GM12872 (cell line): ENCODE measurements at regions not wholly inside any gene's neighbourhood (a gene's known extent, or its start where the extent isn't known, plus 50 kb on each side); places are given as distances from the start of the nearest gene placed in this dataset.

Experiments used
- CTCF ChIP-seq: IDR thresholded peaks from 3 replicates; pipeline ENCODE4 v1.5.1; 2011; ENCODE audit warnings: low read depth, mild to moderate bottlenecking, low read length, moderate library complexity; ENCODE audit not compliant: insufficient read depth

GRCh38 chr6:71011871-71012371 is 55.1 kb upstream of the B3GAT2 start:
- no peak for TF ChIP-seq CTCF

GRCh38 chr6:71012866-71013469 is 56.1 kb upstream of the B3GAT2 start:
- peak; percentile 78 for TF ChIP-seq CTCF

GRCh38 chr6:71015392-71015791 is 58.5 kb upstream of the B3GAT2 start:
- TF ChIP-seq CTCF, result no peak

- no peak for TF ChIP-seq CTCF
These were observed 71.5 kb upstream of the B3GAT2 start for GRCh38 chr6:71028236-71028876.

- no peak for TF ChIP-seq CTCF
These were observed 72.0 kb upstream of the B3GAT2 start for GRCh38 chr6:71028877-71029252.

- TF ChIP-seq CTCF, result no peak
These were observed 72.7 kb upstream of the B3GAT2 start for GRCh38 chr6:71029555-71029954.

- TF ChIP-seq CTCF, result no peak
These were observed 75.1 kb upstream of the B3GAT2 start for GRCh38 chr6:71031912-71032311.
